Heart right ventricle (tissue), 16 donors: ENCODE measurements at regions not wholly inside any gene's neighbourhood (a gene's known extent, or its start where the extent isn't known, plus 50 kb on each side); places are given as distances from the start of the nearest gene placed in this dataset.

Experiments
- ATAC-seq, 8 donors: fragments of 200-7000 bp; cut with Tn5 transposase; one replicate each; pipeline ENCODE4 v1.9.1; 2020; ENCODE audit warnings: mild to moderate bottlenecking in 8 of 8, moderate library complexity in 8 of 8, moderate number of reproducible peaks in 1 of 8
- DNase-seq, 2 donors: peaks; one replicate each; pipeline ENCODE4 v3.0.0-alpha.2; 2020
- H3K27ac ChIP-seq, 10 donors: fragments of 200-600 bp; sonication (generic) in 2 of 10; one replicate each; pipeline versions ENCODE4 v1.5.0 to v1.8.0; 2020 to 2022; ENCODE audit warnings: mild to moderate bottlenecking in 3 of 10
- H3K27me3 ChIP-seq, 7 donors: fragments of 200-600 bp; one replicate each; pipeline ENCODE4 v1.8.0; 2021 to 2022; ENCODE audit warnings: mild to moderate bottlenecking in 2 of 7
- H3K36me3 ChIP-seq, 9 donors: fragments of 200-600 bp; sonication (generic) in 1 of 9; one replicate each; pipeline versions ENCODE4 v1.5.0 to v1.8.0; 2020 to 2022; ENCODE audit warnings: mild to moderate bottlenecking in 2 of 9
- H3K4me1 ChIP-seq, 9 donors: fragments of 200-600 bp; sonication (generic) in 1 of 9; one replicate each; pipeline versions ENCODE4 v1.5.0 to v1.8.0; 2020 to 2022; ENCODE audit warnings: mild to moderate bottlenecking in 4 of 9
- H3K4me3 ChIP-seq, 10 donors: fragments of 200-600 bp; sonication (generic) in 2 of 10; one replicate each; pipeline versions ENCODE4 v1.5.0 to v1.8.0; 2020 to 2022; ENCODE audit warnings: mild to moderate bottlenecking in 7 of 10, moderate library complexity in 2 of 10
- H3K9me3 ChIP-seq, 11 donors: fragments of 200-600 bp in 10 of 11; sonication (generic) in 2 of 11; one replicate each; pipeline versions ENCODE4 v1.5.0 to v1.8.0; 2013 to 2022; ENCODE audit warnings: mild to moderate bottlenecking in 2 of 11, control low read depth in 1 of 11, moderate library complexity in 1 of 11
- WGBS, 2 donors: extraction: QIAGEN DNeasy Blood & Tissue Kit; methylation state at CpG; one replicate each; pipeline ENCODE4 v1.1.7; 2013; ENCODE audit warnings: inconsistent platforms in 1 of 2; 5-methylcytosine and 5-hydroxymethylcytosine counted together
- intact Hi-C, 10 donors: fragments of 100-400 bp; cut with DNase I; formaldehyde crosslinking; loops; one replicate each; pipeline versions ENCODE4 v1.11.1 to v1.14.2; 2022
- TF ChIP-seq, protein P1 (sequence below), 9 donors: fragments of 200-600 bp; sonication (generic) in 2 of 9; IDR thresholded peaks; one replicate each; pipeline versions ENCODE4 v1.5.0 to v1.8.0; 2021 to 2022; ENCODE audit warnings: antibody characterized with exemption in 9 of 9, mild to moderate bottlenecking in 5 of 9, moderate library complexity in 1 of 9
- donor health status: Arrhythmogenic right ventricular cardiomyopathy.
- donor health status: ischemic (EF 13 %, LVEDD 7.1; RV severe dilation, severe dysfunction).
- donor health status: healthy with polysubstance abuse.
- donor health status: DM: no; HTN: yes; CAD: no.
- donor health status: DM: no; HTN: no; CAD: no.
- donor health status: ischemic (EF 25% LVEDD 6.9; RV normal size, moderate dysfunction).
- donor health status: ischemic (EF 25% LVEDD 5.7; RV mildly dilated, moderate dysfunction).
- donor health status: healthy.
- donor health status: DM: yes; HTN: yes; CAD: no.
- donor health status: Ischemic cardiomyopathy.
- donor health status: ischemic (EF 35%, LVEDD 5.7; RV mildly dilated, moderate dysfunction).
- donor health status: nonischemic (EF 11% LVEDD 7.7; RV severe dilation, severe dysfunction).
- donor health status: DM: yes; HTN: yes; CAD: no.
- donor health status: PGD.
- donor health status: ischemic (EF 29% LVEDD 5.4; RV normal size, mild dysfunction).
- donor health status: nonischemic (EF 23%, LVEDD 6.1; RV moderate dilation, normal function).

DNA sequence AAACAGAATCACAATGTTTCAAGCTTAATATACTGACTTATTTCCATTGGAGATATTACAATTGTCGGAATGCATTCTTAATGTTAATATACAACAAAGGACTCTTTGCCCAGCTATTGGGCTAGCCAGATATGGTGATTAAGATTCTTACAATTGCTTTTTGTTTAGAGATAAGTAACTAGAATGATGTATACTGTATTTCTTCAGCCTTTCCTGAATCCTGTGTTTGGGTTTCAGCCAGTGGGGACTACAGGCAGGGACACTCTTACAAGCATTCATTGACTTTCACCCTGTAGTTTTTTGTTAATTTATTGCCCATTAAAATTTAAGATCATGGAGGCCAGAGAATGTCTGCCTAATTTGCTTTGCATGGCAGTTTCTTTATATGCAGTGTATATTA lies 254.1 kb upstream of the TMEFF2 start:
- TF ChIP-seq, protein P1, sequence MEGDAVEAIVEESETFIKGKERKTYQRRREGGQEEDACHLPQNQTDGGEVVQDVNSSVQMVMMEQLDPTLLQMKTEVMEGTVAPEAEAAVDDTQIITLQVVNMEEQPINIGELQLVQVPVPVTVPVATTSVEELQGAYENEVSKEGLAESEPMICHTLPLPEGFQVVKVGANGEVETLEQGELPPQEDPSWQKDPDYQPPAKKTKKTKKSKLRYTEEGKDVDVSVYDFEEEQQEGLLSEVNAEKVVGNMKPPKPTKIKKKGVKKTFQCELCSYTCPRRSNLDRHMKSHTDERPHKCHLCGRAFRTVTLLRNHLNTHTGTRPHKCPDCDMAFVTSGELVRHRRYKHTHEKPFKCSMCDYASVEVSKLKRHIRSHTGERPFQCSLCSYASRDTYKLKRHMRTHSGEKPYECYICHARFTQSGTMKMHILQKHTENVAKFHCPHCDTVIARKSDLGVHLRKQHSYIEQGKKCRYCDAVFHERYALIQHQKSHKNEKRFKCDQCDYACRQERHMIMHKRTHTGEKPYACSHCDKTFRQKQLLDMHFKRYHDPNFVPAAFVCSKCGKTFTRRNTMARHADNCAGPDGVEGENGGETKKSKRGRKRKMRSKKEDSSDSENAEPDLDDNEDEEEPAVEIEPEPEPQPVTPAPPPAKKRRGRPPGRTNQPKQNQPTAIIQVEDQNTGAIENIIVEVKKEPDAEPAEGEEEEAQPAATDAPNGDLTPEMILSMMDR (IDR thresholded peaks at IDR 0.05): no peak
- Histone ChIP-seq H3K9me3 (no peaks in the 10 kb centered on the region), H3K4me3 (no peak overlapping the region), H3K27me3 (no peaks in the 10 kb centered on the region), H3K4me1 (no peaks in the 10 kb centered on the region), H3K27ac (no peak overlapping the region), H3K36me3 (no peaks in the 10 kb centered on the region)
- WGBS, 2 donors: 78 to 80% methylated on average over 1 of the region's 1 CpG
- intact Hi-C loops: no loop called here
- DNase-seq (no peak), ATAC-seq (no peak)

DNA sequence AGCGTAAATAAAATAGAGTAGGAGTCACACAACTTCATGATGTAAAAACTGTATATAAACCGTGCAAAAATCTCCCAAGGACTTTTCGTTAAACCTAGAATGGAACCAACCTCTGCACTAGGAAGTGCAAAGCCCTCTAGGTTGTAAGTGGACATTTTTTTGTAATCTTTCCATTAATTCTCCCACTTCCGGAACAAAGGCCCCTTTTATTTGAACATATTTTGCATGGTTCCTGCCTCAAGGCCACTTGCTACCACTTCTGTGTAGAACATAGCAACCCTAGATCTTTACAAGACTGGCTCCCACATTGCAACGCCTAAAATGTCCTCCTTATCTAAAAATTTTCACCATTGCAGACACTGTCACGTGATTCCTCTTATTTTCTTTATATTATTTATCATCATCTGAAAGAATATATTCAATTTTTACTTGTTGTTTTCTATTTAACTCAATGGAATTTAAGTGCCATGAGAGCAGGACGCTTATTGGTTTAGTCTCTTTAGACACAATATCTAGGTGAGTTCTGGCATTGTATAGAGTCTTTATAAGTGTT lies 249.6 kb upstream of the TMEFF2 start:
- Histone ChIP-seq H3K27ac (no peak overlapping the region), H3K4me3 (no peak overlapping the region), H3K36me3 (no peaks in the 10 kb centered on the region), H3K4me1 (no peaks in the 10 kb centered on the region), H3K9me3 (no peaks in the 10 kb centered on the region), H3K27me3 (no peaks in the 10 kb centered on the region)
- TF ChIP-seq, protein P1 (IDR thresholded peaks at IDR 0.05): no peak
- intact Hi-C loops: no loop called here
- no peak for DNase-seq
- no peak for ATAC-seq
- 64 to 69% methylated on average over 7 of the region's 7 CpGs for WGBS, 2 donors

DNA sequence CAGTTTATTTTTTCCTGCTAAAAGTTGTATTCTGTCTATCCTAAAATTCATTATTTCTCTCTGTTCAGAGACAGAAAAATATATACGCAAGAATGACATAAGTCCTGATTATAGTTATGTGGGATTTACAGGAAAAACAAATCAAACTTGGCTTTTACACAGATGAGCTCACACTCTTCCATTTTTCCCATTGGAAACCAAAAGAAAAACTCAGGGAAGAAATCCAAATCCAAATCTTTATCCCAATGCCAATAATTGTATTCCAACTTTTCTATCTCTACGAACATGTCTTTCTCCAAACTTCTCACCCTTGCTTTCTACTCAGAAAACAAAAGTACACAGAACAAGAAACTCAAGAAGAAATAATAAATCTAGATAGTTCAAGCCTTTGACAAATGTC lies 249.1 kb upstream of the TMEFF2 start:
- Histone ChIP-seq H3K27ac (no peak overlapping the region), H3K4me1 (no peaks in the 10 kb centered on the region), H3K36me3 (no peaks in the 10 kb centered on the region), H3K27me3 (no peaks in the 10 kb centered on the region), H3K9me3 (no peaks in the 10 kb centered on the region), H3K4me3 (no peak overlapping the region)
- ATAC-seq (no peak), DNase-seq (no peak)
- intact Hi-C loops: no loop called here
- 77% methylated on average over 2 of the region's 2 CpGs for WGBS, 2 donors
- TF ChIP-seq, protein P1 (IDR thresholded peaks at IDR 0.05): no peak

- Histone ChIP-seq H3K4me3 (no peak overlapping the region), H3K4me1 (no peaks in the 10 kb centered on the region), H3K9me3 (peaks cover 0 to 2% (median 0%) of the 10 kb centered on the region in 11 donors), H3K27me3 (no peaks in the 10 kb centered on the region), H3K36me3 (no peaks in the 10 kb centered on the region), H3K27ac (no peak overlapping the region)
- ATAC-seq (no peak), DNase-seq (no peak)
- intact Hi-C loops: no loop called here
- TF ChIP-seq, protein P1 (IDR thresholded peaks at IDR 0.05): no peak
- WGBS, 2 donors: 76 to 78% methylated on average over 1 of the region's 1 CpG
Measured at GRCh38 chr2:192438239-192438638, 243.5 kb upstream of the TMEFF2 start.
